DOHH2 (cell line): ENCODE measurements at regions not wholly inside any gene's neighbourhood (a gene's known extent, or its start where the extent isn't known, plus 50 kb on each side); places are given as distances from the start of the nearest gene placed in this dataset.

Experiments
- EZH2phosphoT487 ChIP-seq: fragments of 200-600 bp; sonication (generic); IDR thresholded peaks from 2 replicates; pipeline ENCODE4 v1.6.1; 2017; ENCODE audit warnings: borderline replicate concordance, mild to moderate bottlenecking, antibody characterized with exemption, low read length, moderate library complexity, mixed read lengths
- TF ChIP-seq, protein P1 (sequence below): fragments of 200-600 bp; sonication (generic); IDR thresholded peaks from one replicate; pipeline ENCODE4 v1.5.1; 2014; ENCODE audit warnings: antibody characterized with exemption, mild to moderate bottlenecking, low read depth, low read length; ENCODE audit not compliant: poor library complexity, severe bottlenecking

GRCh38 chr11:14584595-14584994 lies 59.0 kb upstream of the PDE3B start:
- TF ChIP-seq, protein P1, sequence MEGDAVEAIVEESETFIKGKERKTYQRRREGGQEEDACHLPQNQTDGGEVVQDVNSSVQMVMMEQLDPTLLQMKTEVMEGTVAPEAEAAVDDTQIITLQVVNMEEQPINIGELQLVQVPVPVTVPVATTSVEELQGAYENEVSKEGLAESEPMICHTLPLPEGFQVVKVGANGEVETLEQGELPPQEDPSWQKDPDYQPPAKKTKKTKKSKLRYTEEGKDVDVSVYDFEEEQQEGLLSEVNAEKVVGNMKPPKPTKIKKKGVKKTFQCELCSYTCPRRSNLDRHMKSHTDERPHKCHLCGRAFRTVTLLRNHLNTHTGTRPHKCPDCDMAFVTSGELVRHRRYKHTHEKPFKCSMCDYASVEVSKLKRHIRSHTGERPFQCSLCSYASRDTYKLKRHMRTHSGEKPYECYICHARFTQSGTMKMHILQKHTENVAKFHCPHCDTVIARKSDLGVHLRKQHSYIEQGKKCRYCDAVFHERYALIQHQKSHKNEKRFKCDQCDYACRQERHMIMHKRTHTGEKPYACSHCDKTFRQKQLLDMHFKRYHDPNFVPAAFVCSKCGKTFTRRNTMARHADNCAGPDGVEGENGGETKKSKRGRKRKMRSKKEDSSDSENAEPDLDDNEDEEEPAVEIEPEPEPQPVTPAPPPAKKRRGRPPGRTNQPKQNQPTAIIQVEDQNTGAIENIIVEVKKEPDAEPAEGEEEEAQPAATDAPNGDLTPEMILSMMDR: no peak
- TF ChIP-seq EZH2phosphoT487: no peak
